ENCODE measurements at regions not wholly inside any gene's neighbourhood (a gene's known extent, or its start where the extent isn't known, plus 50 kb on each side); places are given as distances from the start of the nearest gene placed in this dataset.
"Not testable (repeated sequence)": the region's sequence is repeated elsewhere in the genome, so short reads cannot be mapped to it uniquely, and the experiment has no call there.

DNA sequence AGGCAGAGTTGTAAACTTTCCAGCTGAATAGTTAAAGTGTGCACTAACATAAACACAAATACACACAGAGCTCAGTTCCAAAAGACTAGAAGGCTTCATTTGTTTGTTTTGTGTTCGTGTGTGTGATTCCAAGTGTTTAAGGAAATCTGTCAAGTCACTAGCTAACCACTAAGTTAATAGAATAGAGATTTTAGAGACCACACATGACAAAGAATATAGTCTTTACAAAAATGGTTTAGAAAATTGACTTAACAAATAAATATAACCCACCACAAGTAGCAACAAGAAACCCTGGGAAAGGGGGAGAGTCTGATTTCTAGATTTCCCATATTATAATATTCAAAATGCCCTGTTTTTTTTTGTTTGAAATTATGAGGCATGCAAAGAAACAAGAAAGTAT, 209.4 kb downstream of the FZD1 start:
- Histone ChIP-seq H3K27me3 (ENCODE audit: control insufficient read depth, insufficient read depth, low read length) (no peaks in the 10 kb centered on the region), H3K36me3 (ENCODE audit: control insufficient read depth, insufficient read depth, low read length) (no peaks in the 10 kb centered on the region), H3K4me3 (ENCODE audit: low read depth, low read length) (no peak overlapping the region)
- DNase-seq (ENCODE audit: low read depth) (no peak), FAIRE-seq (no peak)
- TF ChIP-seq, protein P1, sequence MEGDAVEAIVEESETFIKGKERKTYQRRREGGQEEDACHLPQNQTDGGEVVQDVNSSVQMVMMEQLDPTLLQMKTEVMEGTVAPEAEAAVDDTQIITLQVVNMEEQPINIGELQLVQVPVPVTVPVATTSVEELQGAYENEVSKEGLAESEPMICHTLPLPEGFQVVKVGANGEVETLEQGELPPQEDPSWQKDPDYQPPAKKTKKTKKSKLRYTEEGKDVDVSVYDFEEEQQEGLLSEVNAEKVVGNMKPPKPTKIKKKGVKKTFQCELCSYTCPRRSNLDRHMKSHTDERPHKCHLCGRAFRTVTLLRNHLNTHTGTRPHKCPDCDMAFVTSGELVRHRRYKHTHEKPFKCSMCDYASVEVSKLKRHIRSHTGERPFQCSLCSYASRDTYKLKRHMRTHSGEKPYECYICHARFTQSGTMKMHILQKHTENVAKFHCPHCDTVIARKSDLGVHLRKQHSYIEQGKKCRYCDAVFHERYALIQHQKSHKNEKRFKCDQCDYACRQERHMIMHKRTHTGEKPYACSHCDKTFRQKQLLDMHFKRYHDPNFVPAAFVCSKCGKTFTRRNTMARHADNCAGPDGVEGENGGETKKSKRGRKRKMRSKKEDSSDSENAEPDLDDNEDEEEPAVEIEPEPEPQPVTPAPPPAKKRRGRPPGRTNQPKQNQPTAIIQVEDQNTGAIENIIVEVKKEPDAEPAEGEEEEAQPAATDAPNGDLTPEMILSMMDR (IDR thresholded peaks at IDR 0.05; ENCODE audit: insufficient read depth, low read length, severe bottlenecking): no peak

DNA sequence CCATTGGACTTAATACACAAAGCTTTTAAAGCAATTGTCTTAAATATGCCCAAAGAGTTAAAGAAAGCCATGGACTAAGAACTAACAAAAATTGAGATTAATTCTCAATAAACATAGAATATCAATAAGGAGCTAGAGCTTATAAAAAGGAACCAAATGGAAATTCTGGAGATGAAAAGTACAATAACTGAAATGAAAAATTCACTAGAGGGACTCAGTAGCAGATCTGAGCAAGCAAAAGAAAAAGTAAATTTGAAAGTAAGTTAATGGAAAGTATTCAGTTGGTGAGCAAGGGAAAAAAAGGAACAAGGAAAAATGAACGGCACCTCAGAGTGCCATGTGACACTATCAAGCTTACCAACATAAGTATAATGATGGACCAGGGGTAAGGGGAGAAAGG, 209.8 kb downstream of the FZD1 start:
- DNase-seq (ENCODE audit: low read depth) (no peak), FAIRE-seq (no peak)
- no peak overlapping the region for H3K4me3 ChIP-seq (ENCODE audit: low read depth, low read length)
- TF ChIP-seq, protein P1 (IDR thresholded peaks at IDR 0.05; ENCODE audit: insufficient read depth, low read length, severe bottlenecking): no peak
- no peaks in the 10 kb centered on the region for H3K27me3 ChIP-seq (ENCODE audit: control insufficient read depth, insufficient read depth, low read length)
- no peaks in the 10 kb centered on the region for H3K36me3 ChIP-seq (ENCODE audit: control insufficient read depth, insufficient read depth, low read length)

DNA sequence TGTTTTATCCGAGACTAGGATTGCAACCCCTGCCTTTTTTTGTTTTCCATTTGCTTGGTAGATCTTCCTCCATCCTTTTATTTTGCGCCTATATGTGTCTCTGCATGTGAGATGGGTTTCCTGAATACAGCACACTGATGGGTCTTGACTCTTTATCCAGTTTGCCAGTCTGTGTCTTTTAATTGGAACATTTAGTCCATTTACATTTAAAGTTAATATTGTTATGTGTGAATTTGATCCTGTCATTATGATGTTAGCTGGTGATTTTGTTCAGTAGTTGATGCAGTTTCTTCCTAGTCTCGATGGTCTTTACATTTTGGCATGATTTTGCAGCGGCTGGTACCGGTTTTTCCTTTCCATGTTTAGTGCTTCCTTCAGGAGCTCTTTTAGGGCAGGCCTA, 216.2 kb downstream of the FZD1 start:
- FAIRE-seq; DNase-seq (ENCODE audit: low read depth): not testable (repeated sequence)

DNA sequence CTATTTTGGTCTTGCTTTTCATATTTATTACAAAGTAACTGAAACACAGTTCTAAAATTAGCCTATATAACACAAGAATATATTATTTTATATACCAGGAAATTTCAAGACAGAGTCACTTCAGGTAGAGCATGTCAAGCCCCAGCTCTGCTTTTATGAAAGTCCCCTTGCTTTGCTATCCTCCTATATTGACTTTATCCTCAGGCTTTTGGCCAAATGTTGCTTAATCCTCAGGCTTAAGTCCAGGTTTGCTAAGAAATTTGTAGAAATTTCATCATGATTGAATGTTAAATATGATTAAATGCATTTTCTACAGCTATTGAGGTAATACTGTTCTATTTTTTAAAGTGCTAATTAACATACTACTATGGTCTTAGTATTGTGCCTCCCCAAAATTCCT, 227.6 kb downstream of the FZD1 start:
- FAIRE-seq: no peak
- TF ChIP-seq, protein P1 (IDR thresholded peaks at IDR 0.05; ENCODE audit: insufficient read depth, low read length, severe bottlenecking): no peak
- no peaks in the 10 kb centered on the region for H3K36me3 ChIP-seq (ENCODE audit: control insufficient read depth, insufficient read depth, low read length)
- no peak overlapping the region for H3K4me3 ChIP-seq (ENCODE audit: low read depth, low read length)
- DNase-seq (ENCODE audit: low read depth): no peak
- H3K27me3 ChIP-seq (ENCODE audit: control insufficient read depth, insufficient read depth, low read length): no peaks in the 10 kb centered on the region

More for the DNA sequence above, 216.2 kb downstream of the FZD1 start:
- H3K36me3 ChIP-seq (ENCODE audit: control insufficient read depth, insufficient read depth, low read length); H3K27me3 ChIP-seq (ENCODE audit: control insufficient read depth, insufficient read depth, low read length); H3K4me3 ChIP-seq (ENCODE audit: low read depth, low read length): not testable (repeated sequence)

DNA sequence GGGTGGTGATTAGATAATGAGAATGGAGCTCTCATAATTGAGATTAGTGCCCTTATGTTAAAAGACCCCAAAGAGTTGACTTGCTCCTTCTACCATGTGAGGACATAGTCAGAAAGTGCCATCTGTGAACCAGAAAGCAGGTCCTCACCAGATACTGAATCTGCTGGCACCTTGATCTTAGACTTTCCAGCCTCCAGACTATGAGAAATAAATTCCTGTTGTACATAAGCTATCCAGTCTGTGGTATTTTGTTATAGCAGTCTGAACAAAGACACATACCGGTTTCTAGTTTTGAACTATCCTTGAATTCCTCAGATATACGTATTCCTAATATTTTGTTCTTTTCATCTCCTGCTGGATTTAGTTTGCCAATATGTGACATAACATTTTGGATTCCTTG, 228.1 kb downstream of the FZD1 start:
- TF ChIP-seq, protein P1 (IDR thresholded peaks at IDR 0.05; ENCODE audit: insufficient read depth, low read length, severe bottlenecking): no peak
- no peak overlapping the region for H3K4me3 ChIP-seq (ENCODE audit: low read depth, low read length)

DNA sequence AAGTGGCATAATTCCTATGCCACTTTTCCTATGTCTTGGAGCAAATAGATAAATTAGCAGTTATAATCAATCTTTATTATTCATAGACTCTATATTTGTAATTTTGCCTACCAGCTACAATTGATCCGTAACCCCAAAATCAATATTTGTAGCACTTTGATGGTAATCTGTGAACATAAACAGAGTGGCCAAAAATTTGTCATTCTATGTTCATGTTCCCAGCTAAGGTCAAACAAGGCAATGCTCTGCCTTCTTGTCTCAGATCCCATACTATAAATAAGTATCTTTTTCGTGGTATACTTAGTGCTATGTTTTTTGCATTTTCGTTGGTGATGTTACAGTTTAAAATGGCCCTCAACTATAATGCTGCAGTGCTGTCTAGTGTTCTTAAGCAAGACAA, 228.5 kb downstream of the FZD1 start:
- FAIRE-seq: no peak
- no peak for DNase-seq (ENCODE audit: low read depth)
- H3K36me3 ChIP-seq (ENCODE audit: control insufficient read depth, insufficient read depth, low read length): no peaks in the 10 kb centered on the region
- H3K4me3 ChIP-seq (ENCODE audit: low read depth, low read length): no peak overlapping the region
- H3K27me3 ChIP-seq (ENCODE audit: control insufficient read depth, insufficient read depth, low read length): no peaks in the 10 kb centered on the region
- TF ChIP-seq, protein P1 (IDR thresholded peaks at IDR 0.05; ENCODE audit: insufficient read depth, low read length, severe bottlenecking): no peak

More for the DNA sequence above, 228.1 kb downstream of the FZD1 start:
- H3K36me3 ChIP-seq (ENCODE audit: control insufficient read depth, insufficient read depth, low read length): no peaks in the 10 kb centered on the region
- H3K27me3 ChIP-seq (ENCODE audit: control insufficient read depth, insufficient read depth, low read length): no peaks in the 10 kb centered on the region
- FAIRE-seq: no peak
- DNase-seq (ENCODE audit: low read depth): no peak
